HG03064 (cell line): ENCODE measurements at regions not wholly inside any gene's neighbourhood (a gene's known extent, or its start where the extent isn't known, plus 50 kb on each side); places are given as distances from the start of the nearest gene placed in this dataset.

ENCODE experiments used
- ATAC-seq: cut with Tn5 transposase; IDR thresholded peaks from one replicate; pipeline ENCODE4 v1.9.1; 2021; ENCODE audit warnings: low read depth; ENCODE audit not compliant: unreplicated experiment

- no peak for ATAC-seq
Observed at GRCh38 chr2:217192366-217192765, 332.5 kb upstream of the TNP1 start.

DNA sequence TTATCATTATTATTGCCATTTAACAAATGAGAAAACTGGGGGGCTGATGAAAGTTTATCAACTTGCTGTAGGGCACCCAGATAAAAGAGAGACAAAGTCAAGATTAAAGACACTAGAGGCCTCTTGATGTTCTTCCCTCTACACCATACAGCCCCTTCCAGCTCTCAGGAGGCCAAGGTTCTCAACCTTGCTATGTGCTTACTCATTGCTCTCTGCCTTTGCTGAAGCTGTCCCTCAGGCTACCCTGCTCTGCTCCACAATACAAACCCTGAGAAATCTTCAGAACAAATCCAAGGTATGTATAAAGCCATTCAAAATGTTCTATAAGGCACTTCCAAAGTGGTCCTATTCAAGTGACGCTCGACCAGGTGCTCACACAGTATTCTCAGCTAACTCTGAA, 329.9 kb upstream of the TNP1 start:
- ATAC-seq = no peak

GRCh38 chr2:217189131-217189530, 329.3 kb upstream of the TNP1 start:
- ATAC-seq = no peak

DNA sequence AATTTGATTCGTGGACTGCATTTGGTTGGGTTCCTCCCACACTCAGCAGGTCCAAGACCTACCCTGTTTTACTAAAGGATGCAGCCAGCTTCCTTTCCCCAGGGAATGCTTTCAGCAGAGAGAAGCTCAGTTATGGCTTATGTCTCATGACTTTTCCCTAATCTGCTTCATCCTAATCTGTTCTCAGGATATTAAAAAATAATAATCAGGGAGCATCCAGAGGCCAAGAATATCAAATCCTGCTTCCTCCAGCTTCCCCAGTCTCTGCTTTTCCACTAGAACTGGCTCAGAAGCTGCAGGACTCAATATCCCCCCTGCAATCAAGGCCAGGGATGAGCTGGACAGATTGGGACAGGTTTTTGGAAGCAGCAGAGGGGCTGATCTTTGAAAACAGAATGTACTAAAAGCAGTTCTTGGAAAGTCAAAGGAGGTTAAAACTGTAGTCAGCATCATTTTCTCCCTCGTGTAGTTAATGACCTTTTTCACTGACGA, 326.9 kb upstream of the TNP1 start:
- no peak for ATAC-seq

- no peak for ATAC-seq
Observed at GRCh38 chr2:217186152-217186551, 326.3 kb upstream of the TNP1 start.

GRCh38 chr2:217185265-217185995, 325.6 kb upstream of the TNP1 start:
- no peak for ATAC-seq

DNA sequence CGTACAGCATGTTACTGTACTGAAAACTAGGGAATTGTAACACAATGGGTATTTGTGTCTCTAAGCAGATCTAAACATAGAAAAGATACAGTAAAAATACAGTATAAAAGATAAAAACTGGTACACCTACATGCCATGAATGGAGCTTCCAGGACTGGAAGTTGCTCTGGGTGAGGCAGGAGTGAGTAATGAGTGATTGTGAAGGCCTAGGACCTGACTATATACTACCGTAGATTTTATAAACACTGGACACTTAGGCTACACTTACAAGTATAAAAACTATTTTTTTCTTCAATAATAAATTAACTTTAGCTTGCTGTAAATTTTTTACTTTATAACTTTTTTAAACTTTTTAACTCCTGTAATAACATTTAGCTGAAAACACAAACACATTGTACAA, 324.4 kb upstream of the TNP1 start:
- ATAC-seq = no peak

DNA sequence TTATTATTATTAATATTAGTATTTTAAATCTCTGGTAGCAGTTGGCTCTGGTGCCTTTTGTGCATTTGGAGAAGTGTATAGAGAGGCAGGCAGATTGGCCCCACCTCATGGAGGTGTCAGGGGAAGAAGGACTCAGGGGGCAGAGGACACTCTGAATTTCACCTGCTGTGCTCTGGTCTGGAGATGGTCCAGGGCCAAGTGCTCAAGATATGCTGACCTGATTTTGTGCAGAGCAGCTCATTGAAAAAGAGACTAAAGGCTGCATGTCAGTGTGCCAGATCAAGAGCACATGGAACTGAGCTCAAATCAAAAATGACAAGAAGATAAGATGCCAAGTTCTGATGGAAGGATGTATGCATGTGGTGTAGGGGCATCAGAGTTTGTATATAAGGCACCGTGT, 323.6 kb upstream of the TNP1 start:
- no peak for ATAC-seq

DNA sequence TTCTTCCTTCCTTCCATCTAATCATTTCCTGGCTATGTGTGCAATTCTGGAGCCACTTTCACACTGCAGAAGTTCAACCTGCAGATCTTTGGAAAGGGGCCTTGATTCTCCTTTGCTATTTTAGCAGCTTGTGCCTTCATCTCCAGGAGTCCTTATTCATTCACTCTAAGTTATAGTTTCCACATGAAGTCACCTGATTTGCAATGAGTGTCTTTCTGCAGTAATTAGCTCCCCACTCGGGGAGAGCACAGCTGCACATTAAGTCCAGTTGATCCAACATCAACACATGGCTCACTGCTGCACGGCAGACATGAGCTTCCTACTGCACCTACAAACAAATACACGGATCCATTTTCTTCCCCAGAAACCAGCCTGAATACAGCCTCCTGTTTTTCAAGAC, 323.1 kb upstream of the TNP1 start:
- no peak for ATAC-seq

DNA sequence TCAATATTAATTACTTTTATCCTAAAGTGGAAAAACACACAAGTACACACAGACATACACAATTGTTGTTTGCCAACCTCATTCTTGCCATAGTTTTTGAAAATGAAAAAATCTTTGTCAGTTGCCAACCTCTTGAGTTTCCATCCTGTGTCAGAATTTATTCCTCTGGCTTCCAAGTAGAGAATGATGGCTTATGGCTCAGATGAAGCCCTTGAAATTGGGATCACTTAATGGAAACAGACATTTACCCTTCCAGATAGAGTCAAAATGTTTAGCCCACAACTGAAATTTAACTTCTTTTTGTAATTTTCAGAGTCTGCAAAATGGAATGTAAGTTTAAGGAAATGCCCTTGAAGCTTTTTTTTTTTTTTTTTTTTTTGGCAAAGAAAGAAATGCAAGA, 321.6 kb upstream of the TNP1 start:
- ATAC-seq = no peak

DNA sequence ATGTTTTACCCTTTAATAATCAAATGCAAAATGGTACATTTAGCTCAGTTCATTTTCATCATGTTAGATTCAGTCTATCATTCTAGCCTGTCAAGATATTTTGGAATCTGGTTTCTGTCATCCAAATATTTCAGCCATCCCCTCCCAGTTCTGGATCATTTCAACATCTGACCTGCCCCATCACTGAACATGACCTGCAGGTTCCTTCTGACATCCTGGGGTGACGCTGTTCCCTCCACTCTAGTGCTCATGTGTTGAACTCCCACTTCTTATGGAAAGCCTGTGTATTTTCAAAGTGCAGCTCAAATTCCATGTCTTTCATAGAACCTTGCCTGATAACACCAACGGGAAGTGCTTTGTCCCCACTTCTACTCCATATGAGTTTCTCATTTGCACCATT, 320.0 kb upstream of the TNP1 start:
- ATAC-seq = no peak

- no peak for ATAC-seq
Observed at GRCh38 chr2:217178341-217178740, 318.5 kb upstream of the TNP1 start.

DNA sequence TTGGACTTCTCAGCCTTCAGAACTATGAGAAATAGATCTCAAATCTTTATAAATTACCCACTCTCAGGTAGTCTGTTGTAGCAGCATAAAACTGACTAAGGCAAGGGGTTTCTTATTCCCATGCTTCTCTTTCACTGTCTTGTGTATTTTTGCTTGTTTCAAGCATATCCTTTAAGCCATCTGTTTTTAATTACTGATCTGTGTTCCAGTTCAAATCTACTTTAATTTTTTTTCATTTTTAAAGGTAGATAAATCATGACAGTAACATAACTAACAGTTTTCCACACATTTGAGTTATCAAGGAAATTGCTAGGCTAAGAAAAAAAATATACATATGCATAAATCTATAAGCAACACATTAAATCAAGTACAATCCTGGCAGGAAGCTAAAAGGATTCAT, 317.9 kb upstream of the TNP1 start:
- no peak for ATAC-seq

DNA sequence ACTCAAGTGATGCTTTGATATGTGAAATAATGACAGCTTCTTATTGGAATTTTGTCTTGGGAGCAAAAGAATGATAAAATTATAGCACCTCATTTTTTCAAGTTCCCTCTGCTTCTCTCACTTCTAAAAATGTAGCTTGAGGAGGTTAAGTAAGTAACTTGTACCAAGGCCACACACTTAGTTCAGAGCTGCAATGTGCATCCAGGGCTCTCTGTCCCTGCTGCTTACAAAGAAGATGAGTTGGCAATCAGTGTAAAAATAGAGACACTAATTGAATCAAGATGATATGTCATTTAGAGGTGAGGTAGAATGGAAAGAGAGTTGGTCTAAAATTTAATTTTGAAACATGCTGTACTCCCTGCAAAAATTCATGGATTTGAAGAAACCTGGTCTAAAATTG, 312.0 kb upstream of the TNP1 start:
- no peak for ATAC-seq

DNA sequence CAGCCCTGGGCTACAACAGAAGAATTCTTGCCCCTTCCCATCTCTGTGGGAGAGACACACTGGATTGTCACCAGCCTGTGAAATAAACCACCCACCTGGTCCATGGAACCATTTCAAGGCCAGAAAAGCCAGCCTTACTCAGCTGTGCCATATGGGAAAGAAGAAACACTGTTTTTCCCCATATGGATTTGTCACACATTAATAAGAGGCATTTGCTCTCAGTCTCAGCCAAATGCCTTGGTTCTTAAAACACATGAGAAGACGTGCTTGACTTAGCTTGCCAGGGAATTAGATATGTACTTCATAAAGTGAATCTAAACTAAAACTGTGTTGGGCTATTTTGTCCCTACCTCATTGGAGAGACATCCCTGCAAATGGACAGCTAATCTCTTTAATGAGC, 308.6 kb upstream of the TNP1 start:
- no peak for ATAC-seq

GRCh38 chr2:217167531-217167930, 307.7 kb upstream of the TNP1 start:
- no peak for ATAC-seq

GRCh38 chr2:217166241-217166850, 306.5 kb upstream of the TNP1 start:
- ATAC-seq = no peak

DNA sequence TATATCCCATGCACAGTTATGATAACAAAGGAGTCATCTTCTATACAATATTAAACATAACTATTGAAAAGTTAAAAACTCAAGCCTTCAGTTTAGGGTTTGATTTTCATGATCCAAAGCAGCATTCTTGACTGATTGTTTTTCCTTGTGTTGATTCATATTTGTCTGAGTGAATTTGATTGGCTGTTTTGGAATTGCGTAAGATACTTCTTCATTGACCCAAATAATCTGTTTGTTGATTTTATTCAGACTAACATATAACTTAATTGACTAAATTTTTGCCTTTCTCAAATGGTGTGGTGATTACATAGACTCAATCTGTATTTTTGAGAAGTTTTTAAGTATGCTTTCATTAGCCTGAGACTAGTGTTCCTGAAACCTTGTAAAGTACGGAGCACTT, 305.7 kb upstream of the TNP1 start:
- no peak for ATAC-seq

DNA sequence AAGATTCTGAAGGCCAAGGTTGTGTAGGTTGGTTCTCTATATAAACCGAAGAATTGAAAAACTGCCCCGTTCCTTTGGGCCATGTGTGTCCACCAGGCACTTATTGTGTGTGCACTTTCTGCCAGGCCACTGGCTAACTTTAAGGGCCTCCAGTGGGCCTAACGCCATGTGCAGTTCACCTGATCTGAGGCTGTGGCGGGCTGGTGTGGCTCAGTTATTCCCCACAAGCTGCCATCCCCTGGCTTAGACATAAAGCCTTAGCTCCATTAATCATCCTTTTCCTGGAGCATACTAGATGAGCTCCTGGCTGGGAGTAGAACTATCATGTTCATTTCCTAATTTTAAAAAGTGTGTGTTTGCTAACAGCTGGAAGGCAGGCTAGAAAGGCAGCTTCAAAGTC, 304.1 kb upstream of the TNP1 start:
- ATAC-seq = no peak

- no peak for ATAC-seq
Observed at GRCh38 chr2:217162533-217162932, 302.7 kb upstream of the TNP1 start.

- no peak for ATAC-seq
Observed at GRCh38 chr2:217160978-217161973, 301.4 kb upstream of the TNP1 start.
